Mucosa of gallbladder (tissue), 1 donor: ENCODE measurements at regions not wholly inside any gene's neighbourhood (a gene's known extent, or its start where the extent isn't known, plus 50 kb on each side); places are given as distances from the start of the nearest gene placed in this dataset.
"Not testable (repeated sequence)": the region's sequence is repeated elsewhere in the genome, so short reads cannot be mapped to it uniquely, and the experiment has no call there.

Source experiments
- DNase-seq: peaks from one replicate; pipeline ENCODE4 v3.0.0-alpha.2; 2020; ENCODE audit warnings: low spot score
- donor health status: DM: no; HTN: no; CAD: no.

DNA sequence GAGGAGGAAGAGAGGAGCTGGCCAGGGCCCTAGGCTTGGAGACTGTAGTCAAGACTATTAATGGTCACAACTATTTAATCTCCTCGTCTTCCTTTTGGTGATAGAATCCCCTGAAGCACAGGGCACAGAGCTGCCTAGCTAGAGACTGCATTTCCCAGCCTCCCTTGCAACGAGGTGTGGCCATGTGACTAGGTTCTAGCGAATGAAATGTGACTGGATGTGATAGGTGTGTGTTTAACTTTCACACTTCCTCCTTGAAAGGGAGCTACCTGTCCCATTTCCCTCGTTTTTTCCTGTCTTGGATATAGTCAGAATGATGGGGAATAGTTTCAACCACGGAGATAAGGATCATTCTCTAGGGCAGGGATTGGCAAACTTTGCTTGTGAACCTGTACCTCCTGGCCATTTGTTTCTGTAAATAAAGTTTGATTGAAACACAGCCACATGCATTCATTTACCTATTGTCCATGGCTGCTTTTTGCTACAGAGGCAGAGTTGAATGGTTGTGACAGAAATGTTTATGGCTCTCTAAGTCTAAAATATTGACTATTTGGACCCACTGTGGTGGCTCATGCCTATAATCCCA is 313.5 kb downstream of the MIAT start:
- no peak for DNase-seq

DNA sequence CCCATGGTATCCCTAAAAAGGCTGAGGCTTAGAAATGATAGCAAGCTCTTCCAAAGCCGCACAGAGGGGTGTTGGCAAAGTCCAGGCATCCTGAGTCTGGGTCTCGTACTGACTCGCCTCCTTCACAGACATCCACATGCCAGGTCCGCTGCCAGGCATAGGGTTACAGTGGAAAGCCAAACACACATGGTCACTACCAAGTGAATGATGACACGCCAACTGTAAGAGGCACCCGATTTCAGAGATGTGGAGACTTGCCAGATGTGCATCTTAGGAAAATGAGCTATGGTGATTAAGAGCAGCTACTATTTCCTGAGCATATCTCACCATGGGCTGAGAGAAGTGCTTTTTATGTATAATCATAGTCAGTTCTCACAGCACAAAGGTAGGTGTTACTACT is 314.9 kb downstream of the MIAT start:
- no peak for DNase-seq

DNA sequence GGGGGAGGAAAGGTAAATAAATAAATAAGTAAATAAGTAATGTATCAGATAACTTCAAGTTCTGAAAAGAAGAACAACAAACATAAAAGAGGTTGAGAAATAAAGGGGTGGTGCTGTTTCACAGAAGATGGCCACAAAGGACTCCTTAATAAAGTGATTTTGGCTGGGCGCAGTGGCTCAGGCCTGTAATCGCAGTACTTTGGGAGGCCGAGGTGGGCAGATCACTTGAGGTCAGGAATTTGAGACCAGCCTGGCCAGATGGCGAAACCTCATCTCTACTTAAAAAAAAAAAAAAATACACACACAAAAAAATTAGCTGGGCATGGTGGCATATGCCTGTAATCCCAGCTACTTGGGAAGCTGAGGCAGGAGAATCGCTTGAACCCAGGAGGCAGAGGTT is 315.5 kb downstream of the MIAT start:
- DNase-seq: not testable (repeated sequence)

DNA sequence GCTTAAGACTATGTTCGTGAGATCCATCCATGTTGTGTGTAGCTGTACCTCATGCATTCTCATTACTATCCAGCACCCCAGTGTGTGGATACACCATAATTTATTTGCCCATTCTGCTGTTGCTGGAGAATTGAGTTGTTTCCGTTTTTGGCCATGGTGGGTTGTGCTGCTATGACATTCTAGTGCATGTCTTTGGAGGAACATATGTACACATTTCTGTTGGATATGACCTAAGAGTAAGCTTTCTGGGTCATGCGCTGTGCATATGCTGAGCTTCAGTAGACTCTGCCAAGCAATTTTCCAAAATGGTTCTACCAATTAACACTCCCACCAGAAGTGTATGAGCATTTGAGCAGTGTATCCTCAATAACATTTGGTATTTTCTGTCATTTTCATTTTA is 316.6 kb downstream of the MIAT start:
- DNase-seq: no peak

DNA sequence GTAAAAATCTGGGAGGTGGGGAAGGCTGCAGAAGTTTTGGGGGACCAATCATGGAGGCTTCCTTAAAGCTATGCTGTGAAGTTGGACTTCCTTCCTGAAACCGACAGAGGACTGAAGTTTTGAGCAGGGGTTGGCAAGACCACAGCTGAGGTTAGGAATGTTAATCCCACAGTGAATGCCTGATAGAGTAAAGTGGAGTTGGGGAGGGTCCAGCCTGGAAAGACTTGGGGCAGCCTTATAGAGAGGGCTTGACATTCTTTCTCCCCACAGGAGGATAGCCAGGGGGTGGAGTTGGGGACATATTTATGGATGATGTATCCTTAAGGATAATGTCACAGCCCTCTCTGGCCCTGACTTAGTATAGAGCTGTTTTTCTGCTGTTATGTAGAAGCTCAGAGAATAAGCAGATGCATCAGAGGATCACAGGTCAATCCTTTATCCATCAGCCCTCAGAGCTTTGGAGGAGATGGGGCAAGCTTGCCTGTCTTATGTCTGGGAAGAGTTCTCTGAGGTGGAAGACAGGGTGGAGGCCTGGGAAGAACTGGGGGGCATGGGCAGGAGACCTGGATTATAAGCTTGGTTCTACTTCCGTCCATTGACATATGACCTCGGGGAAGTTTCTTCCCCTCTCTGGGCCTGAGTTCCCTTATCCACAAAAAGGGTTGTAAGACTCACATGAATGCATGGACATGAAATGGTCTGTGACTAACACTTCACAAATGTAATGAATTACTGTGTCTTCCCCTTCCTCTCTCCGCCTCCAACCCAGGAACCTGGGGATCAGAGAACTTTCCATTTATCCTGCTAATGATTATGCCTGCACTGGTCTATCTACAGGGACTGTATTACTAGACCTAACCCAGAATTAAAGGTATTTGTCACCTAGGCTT is 317.8 kb downstream of the MIAT start:
- DNase-seq: no peak

DNA sequence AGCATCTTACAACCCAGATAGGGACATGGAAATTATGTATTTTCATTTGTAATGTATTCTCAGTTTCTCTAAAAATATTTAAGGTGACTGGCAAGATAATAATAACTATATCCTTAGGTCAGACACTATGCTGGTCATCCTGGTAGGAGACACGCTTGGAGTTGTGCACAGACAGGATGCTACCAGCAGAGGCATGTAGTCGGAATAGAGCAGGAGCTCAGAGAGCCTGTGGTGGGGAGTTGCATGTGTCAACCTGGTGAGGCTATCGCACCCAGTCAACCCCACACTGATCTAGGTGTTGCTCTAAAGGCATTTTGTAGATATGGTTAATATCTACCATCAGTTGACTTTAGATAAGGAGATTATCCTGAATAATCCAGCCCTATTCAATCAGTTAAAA is 318.5 kb downstream of the MIAT start:
- no peak for DNase-seq

DNA sequence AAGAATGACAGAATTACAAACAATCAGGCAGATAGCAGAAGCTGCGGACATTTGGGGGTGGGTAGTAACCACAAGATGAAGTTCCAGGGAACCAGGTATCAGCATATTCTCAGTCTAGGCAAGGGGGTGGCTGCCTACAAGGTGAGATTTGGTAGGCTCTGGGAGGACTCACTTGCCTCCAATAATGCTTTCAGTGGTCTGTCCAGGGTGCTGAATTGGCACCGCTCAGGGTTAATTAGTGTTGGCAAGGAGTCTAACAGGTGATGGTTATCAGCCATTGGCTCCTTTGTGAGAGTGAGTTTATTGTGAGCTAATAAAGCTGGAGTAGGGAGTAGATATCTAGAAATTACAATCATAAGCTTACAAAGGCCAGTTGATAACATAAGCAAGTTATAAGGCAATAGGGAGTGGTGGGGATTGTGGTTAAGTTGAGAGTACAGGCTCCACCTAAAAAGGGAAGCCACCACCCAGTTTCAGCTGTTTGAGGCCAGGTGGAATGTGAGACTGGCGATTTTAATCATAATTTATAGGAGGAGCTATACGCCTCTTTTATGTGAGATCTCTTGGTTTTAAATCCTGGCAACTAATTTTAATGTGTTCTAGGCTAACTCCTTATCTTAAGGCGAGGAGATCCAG is 320.5 kb downstream of the MIAT start:
- no peak for DNase-seq

DNA sequence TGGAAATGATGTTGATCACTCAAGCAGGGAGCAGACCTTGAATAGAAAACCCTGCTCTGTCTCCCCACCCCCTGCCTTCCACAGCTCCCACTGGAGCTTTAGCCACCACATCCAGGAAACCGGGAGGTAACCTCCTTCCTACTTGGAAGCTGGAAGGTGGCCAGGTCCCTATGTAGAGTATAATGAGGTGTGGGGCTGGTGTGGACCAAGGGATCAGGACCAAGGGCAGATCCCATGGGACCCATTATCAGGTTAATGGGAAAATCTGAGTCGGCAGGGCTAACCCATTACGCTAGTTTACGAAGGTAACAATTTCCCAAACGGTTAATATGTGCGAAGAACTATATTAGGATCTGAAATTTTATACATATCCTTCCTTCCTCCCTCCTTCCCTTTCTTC is 321.9 kb downstream of the MIAT start:
- DNase-seq: no peak

DNA sequence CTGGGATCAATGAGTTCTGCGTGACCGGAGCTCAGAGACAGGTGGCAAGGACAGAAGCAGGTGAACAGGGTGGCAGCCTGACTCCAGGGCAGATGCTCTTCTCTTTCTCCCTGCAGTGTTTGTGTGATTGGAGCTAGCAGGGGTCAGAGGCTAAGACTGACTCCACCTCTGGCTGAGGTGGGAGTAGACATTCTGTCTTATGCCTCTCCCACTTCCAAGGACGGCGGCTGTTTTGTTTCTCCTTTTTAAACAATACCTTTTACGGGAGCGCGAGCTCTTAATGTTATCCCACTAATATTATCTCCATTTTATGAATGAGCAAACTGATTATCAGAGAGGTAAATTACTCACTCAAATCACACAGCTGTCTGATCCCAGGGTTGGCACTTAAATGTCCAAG is 323.7 kb downstream of the MIAT start:
- DNase-seq: no peak

DNA sequence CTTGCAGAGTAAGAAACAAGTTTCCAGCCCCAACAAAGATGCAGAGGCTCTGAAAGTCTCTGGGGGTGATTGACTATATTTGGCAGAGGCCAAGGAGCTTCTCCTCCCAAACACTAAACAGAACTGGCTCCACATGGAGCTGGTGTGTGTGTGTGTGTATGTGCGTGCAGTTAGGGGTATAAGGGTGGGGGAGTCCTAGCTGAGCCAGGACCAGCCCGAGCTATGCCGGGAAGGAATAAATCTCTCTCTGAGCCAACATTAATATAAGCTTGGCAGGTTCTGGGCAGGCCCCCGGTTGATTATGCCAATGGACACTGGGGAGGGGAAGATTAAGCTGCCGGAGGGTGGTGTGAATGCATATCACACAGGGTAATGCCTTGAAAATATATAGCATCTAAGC is 324.2 kb downstream of the MIAT start:
- no peak for DNase-seq

DNA sequence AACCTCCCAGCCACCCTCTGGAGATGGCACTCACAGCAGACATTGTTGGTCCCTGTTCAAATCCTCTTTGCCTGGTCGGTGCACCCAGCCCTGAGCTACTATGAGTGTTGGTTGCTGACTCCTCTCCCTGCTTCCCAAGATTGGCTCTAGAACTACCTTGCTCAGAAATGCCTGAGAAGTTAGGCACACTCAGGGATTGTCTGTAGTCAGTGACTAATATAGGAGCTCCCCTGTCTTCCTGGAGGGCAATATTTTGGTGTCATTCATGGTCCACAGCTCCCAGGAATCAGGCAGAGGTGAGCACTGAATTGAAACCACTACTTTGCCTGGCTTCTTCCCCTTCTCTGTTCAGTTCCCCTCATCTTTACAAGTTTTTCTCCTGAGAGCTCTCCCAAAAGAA is 325.9 kb downstream of the MIAT start:
- no peak for DNase-seq

DNA sequence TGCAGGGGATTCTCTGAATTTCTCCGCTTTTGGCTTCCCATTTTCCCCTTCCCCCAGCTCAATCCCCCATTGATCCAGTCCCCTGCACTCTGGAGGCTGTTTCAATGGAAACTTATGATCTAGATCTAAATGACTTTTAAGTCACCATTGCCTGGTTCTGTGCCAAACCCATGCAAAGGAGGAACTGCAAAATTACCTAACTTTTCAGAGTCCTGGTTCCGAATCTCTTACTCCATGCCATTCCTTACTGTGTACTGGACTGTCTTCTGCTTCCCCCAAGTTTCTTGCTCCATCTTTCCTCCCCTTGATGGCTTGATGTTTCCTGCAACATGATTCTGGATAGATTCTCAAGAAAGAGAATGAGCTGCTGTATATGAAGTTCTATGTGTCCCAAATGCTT is 327.8 kb downstream of the MIAT start:
- DNase-seq: no peak

DNA sequence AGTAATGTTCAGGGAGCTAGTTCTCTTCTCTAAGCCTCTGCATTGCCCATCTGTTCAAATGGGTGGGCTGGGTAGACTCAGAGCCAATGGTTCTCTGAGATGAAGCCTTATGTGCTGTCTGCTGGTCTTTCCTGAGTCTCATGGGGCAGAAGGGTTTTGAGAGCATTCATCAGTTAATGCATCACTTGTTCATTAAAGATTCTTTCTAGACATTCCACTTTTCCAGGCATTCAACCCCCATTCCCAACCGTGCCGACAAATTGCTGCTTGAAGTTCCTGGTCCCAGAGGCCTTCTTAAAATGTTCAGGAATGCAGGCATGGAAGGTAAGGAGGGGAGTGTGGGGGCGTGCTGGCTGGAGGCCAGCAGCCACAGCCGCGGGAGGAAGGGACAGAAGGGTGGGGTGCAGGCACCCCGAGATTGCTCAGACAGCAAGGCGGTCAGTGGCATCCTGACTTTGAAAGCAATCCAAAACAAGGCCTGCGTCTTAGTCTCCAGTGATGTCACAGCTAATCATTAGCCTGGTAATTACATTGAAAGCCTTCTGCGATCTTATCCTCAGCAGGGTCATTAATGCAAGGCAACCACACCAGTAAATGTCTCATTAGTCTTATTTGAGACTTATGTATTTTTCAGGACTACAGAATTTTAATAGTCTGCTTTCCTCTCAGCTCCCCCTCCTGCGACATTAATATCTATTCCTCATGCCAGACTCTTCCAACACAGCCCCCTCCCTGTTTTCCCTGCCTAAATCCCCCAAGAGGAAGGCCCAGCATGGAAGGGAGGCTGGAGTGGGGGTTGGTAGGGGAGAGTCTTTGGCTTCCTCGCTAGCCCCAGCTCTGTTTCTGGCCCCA is 328.8 kb downstream of the MIAT start:
- DNase-seq: no peak

DNA sequence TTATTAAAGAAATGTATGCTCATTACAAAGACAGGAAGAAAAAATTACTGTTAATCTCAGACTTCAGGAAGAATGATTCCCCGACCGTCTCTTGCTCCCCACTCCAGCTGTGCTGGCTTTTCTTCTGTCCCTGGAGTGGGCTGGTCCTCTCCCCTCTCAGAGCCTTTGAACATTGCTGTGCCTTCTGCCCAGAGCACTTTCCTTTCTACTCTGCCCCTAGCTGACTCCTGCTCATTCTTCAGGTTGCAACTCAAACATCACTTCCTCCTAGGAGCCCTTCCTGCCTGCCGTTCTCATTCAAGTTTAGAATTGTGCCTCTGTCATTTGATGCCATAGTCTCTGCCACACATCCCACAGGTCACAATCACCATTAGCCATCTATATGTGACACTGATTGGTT is 329.5 kb downstream of the MIAT start:
- no peak for DNase-seq

DNA sequence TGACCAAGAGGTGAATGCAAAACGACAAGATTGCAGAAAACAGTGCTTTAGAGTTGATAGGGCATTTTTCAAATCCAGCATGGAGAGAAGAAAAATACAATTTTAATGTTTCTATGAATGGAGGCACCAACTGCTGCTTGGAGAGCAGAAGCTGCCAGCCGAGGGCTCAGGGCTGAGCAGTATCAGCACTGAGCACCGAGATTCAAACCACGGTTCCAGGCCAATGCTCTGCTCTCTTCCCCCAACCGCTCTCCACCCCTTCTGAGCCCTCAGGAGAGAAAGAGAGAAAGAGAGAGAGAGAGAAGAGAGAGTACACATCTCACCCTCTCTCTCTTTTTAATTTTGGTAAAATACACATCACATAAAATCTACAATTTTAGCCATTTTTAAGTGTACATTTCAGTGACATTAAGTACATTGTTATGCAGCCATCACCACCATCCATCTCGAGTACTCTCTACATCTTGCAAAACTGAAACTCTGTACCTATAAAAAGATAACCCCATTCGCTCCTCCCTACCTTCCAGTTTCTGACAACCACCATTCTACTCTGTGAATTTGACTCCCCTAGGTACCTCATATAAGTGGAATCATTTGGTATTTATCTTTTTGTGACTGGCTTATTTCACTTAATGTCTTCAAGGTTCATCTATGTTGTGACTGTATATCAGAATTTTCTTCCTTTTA is 333.3 kb downstream of the MIAT start:
- DNase-seq: no peak

DNA sequence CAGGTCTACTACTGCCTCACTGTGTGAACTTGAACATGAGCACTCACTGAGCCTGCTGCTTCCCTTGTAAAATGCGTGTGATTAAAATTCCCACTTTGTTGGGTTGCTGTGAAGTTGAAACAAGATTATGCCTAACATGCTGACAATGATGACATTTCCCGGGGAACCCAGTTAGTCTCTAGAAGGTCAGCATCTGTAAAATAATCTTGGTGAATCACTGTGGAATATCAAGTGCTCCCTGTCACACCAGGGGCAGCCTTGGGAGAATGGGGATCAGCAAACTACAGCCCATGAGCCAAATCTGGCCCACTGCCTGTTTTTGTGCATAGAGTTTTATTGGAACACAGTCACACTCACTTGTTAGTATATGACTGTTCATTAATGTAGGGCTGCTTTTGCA is 335.2 kb downstream of the MIAT start:
- DNase-seq: no peak

DNA sequence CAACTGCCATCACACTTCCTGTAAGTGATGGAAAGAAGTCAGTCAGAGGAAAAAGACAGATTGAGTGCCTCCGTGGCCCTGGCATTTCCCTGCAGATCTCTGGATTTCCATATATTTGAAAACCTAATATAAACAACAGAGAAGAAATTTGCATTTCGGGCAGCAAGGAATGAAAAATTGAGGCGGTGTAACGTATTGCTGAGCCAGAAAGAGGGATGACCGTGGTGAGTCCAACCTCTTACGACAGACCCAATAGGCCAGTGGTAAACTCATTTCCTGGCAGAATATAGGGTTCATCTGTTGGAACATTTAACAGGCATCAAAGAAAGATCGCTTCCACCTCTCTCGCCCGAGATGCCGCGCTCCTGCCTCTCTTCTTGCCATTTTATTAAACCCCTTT is 336.5 kb downstream of the MIAT start:
- DNase-seq: no peak

DNA sequence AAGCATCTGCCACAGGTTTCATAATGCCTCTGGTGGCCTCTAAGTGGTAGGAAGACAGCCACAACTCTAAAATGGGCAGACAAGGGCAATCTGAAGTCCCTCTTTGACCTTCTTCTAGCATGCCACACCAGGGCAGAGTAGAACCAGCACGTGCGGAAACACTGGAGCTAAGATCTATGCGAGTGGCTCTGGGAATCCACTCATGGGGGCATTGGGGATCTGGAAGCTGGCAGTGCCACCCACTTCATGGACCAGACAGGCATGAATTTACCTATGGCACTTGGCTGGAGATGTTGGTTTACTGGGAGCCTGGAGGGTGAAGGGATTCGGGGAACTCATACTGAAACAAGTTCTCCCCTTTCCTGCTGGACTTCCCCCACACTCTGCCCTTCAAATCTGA is 337.4 kb downstream of the MIAT start:
- no peak for DNase-seq

DNA sequence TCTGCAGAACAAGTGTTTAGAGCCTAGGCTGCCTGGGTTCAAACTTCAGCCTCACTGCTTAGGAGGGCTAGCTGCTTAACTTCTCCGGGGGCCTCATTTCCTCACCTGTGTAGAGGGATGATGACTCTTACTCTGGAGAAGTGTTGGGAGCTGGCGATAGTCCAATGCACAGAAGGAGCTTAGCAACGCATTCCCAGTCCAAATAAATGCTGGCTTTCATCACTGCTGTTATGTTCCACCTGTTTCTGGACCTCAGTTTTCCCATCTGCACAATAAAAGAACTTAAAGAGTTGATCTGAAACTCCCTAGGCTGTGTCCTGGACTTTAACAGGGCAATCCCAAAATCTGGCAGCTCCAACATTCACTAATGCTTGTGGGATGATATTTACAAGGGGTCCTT is 337.8 kb downstream of the MIAT start:
- no peak for DNase-seq

DNA sequence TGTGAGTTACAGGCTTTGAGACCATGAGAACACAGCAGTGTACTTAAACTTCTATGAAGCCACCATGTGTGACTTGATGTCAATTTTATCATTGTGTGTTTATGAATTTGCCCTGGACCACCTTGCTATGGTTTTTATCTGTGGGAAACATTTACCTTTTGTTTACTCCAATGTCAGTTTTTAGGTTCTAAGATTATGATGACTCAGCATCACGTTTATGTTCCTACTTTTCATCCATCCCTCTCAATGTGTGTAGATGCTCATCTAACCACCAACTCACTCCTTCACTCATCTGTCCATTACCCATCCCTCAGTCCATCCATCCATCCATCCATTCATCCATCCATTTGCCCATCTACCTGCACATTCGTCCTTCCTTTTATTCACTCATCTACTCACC is 338.8 kb downstream of the MIAT start:
- no peak for DNase-seq

DNA sequence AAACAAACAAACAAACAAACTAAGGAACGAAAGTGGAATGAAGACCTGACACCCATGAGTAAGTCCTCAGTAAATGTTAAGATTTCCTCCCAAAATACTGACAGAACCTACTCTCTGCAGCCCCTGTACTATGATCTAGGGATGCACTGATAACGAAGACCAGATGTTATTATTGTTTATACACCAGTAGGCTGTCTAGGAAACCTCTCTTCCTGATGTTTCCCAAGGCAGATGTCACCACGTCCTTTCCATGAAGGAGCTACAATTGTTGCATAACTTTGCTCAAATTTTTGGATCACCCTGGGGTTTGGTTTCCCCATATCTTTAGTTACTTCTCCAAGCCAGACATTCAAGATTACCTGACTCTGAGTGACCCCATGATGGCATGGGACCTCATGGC is 340.7 kb downstream of the MIAT start:
- DNase-seq: no peak

DNA sequence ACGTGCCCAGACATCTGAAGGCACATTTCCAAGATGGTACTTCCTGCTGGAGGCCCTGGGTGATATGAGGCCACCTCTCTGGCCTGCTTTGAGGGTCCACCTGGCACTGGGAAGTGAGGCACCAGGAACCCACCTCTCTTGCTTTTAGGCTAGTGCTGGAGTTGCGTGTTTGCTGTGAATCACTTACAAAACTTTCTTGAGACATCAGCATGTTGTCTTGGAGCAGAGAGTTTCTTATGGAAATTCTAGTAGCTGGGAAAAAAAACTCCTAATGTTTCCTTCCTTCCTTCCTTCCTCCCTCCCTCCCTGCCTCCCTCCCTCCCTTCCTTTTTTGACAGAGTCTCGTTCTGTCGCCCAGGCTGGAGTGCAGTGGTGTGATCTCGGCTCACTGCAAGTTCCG is 341.3 kb downstream of the MIAT start:
- DNase-seq: no peak
